PC-3 (cell line): ENCODE measurements at regions not wholly inside any gene's neighbourhood (a gene's known extent, or its start where the extent isn't known, plus 50 kb on each side); places are given as distances from the start of the nearest gene placed in this dataset.

Experiments used
- EZH2 ChIP-seq: fragments of 300-600 bp; sonication (generic); IDR thresholded peaks from one replicate; pipeline ENCODE4 v1.6.1; 2017; ENCODE audit warnings: antibody characterized with exemption, mild to moderate bottlenecking, low read length; ENCODE audit not compliant: unreplicated experiment
- EZH2phosphoT487 ChIP-seq: fragments of 300-600 bp; sonication (generic); IDR thresholded peaks from 2 replicates; pipeline ENCODE4 v1.6.1; 2018; ENCODE audit warnings: mild to moderate bottlenecking, antibody characterized with exemption, low read length, borderline replicate concordance
- TF ChIP-seq, protein P1 (sequence below): fragments of 300-600 bp; sonication (generic); conservative IDR thresholded peaks from 2 replicates; pipeline ENCODE4 v1.5.1; 2017; ENCODE audit warnings: antibody characterized with exemption, low read depth, mild to moderate bottlenecking, low read length

DNA sequence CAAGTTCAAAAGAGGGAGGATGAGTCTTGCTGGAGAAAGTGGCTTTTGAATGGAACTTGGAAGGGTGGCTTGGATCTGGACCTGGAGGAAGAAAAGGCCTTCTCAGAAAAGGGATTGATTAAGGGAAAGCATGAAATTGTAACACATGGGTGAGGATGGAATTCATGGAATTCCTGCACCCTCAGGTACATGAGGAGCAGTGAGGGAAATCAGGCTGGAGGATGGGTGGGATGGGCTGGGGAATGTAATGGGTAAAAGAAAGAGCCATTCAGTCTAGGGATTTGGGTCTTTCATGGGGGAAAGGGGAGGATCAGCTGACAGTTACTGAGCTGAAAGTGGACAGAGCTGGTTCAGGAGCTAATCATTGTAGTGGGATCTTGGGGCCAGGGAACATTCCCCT is 51.2 kb upstream of the HAAO start:
- TF ChIP-seq, protein P1, sequence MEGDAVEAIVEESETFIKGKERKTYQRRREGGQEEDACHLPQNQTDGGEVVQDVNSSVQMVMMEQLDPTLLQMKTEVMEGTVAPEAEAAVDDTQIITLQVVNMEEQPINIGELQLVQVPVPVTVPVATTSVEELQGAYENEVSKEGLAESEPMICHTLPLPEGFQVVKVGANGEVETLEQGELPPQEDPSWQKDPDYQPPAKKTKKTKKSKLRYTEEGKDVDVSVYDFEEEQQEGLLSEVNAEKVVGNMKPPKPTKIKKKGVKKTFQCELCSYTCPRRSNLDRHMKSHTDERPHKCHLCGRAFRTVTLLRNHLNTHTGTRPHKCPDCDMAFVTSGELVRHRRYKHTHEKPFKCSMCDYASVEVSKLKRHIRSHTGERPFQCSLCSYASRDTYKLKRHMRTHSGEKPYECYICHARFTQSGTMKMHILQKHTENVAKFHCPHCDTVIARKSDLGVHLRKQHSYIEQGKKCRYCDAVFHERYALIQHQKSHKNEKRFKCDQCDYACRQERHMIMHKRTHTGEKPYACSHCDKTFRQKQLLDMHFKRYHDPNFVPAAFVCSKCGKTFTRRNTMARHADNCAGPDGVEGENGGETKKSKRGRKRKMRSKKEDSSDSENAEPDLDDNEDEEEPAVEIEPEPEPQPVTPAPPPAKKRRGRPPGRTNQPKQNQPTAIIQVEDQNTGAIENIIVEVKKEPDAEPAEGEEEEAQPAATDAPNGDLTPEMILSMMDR = no peak
- no peak for TF ChIP-seq EZH2
- TF ChIP-seq EZH2phosphoT487 = no peak
